VCaP (cell line): ENCODE measurements at regions not wholly inside any gene's neighbourhood (a gene's known extent, or its start where the extent isn't known, plus 50 kb on each side); places are given as distances from the start of the nearest gene placed in this dataset.
"Not testable (repeated sequence)": the region's sequence is repeated elsewhere in the genome, so short reads cannot be mapped to it uniquely, and the experiment has no call there.

Experiments used
- H3K27ac ChIP-seq: fragments of 450-650 bp; 2 replicates; pipeline ENCODE4 v1.5.1; 2017
- TF ChIP-seq, protein P1 (sequence below): fragments of 450-650 bp; conservative IDR thresholded peaks from 2 replicates; pipeline ENCODE4 v1.5.1; 2017; ENCODE audit warnings: mild to moderate bottlenecking, moderate library complexity

DNA sequence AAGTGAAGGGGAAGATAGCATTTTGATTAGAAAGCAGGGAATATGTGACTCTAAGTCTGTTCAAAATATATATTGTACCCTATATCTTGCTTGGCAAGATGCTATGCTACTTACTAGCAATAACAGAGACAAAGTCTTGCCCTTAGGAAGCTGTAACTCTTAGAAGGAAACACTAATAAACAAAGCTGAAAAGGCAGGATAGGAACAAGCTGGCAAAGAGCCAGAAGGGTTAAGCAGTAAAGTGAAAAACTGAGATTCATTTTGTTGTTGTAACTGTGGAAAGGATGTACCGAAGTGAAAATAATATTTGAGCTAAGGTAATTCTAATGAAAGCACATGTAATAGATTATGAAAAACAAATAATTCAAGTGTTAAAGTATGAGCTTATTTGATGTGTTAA lies 527.1 kb upstream of the FLRT2 start:
- TF ChIP-seq, protein P1, sequence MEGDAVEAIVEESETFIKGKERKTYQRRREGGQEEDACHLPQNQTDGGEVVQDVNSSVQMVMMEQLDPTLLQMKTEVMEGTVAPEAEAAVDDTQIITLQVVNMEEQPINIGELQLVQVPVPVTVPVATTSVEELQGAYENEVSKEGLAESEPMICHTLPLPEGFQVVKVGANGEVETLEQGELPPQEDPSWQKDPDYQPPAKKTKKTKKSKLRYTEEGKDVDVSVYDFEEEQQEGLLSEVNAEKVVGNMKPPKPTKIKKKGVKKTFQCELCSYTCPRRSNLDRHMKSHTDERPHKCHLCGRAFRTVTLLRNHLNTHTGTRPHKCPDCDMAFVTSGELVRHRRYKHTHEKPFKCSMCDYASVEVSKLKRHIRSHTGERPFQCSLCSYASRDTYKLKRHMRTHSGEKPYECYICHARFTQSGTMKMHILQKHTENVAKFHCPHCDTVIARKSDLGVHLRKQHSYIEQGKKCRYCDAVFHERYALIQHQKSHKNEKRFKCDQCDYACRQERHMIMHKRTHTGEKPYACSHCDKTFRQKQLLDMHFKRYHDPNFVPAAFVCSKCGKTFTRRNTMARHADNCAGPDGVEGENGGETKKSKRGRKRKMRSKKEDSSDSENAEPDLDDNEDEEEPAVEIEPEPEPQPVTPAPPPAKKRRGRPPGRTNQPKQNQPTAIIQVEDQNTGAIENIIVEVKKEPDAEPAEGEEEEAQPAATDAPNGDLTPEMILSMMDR, result no peak
- no peak overlapping the region for H3K27ac ChIP-seq

GRCh38 chr14:85003805-85004204 lies 526.1 kb upstream of the FLRT2 start:
- TF ChIP-seq, protein P1, result no peak

DNA sequence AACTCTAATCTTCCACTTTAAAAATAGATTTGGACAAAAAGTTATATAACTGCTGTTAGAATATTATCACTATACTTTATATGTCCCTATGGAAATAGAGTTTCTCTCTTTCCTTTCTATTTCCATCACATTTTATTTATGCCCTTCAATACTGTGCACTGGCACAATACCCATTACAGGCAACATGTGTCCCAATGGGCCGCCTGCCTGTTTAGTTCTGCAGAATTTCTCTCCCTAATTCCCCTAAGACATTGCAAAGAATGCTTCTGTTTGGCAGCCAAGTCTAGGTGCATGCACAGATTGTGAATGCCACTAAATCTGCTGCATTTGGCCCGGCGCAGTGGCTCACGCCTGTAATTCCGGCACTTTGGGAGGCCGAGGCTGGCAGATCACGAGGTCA lies 520.4 kb upstream of the FLRT2 start:
- no peak overlapping the region for H3K27ac ChIP-seq
- TF ChIP-seq, protein P1, result no peak

More at GRCh38 chr14:85003805-85004204, 526.1 kb upstream of the FLRT2 start:
- no peak overlapping the region for H3K27ac ChIP-seq

- TF ChIP-seq, protein P1, result no peak
- no peak overlapping the region for H3K27ac ChIP-seq
Observed at GRCh38 chr14:85010186-85010585, 519.8 kb upstream of the FLRT2 start.

DNA sequence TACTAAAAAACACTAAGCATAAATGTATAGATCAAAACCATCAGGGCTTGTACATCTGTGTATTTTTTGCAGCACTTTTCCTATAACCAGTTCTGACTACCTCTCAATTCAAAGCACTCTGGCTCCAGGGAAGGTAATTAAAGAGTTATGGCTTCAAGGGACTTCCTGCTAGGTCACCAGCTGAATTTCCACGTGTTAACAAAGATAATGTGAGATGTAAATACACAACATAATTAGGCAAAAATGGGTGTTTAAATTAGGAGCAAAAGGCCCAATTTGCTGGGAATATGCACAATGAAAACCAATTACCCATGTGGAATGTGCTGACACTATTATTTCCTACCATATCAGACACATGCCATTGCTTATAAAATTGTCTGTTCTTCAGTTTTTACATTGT lies 513.4 kb upstream of the FLRT2 start:
- H3K27ac ChIP-seq, result no peak overlapping the region
- TF ChIP-seq, protein P1, result no peak

DNA sequence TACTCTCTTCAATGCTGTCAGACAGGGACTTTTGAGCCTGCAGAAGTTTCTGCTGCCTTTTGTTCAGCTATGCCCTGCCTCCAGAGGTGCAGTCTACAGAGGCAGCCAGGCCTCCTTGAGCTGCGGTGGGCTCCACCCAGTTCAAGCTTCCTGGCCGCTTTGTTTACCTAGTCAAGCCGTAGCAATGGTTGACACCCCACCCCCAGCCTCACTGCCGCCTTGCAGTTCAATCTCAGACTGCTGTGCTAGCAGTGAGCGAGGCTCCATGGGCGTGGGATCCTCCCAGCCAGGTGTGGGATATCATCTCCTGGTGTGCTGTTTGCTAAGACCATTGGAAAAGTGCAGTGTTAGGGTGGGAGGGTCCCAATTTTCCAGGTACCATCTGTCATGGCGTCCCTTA lies 506.1 kb upstream of the FLRT2 start:
- not testable (repeated sequence) for H3K27ac ChIP-seq

DNA sequence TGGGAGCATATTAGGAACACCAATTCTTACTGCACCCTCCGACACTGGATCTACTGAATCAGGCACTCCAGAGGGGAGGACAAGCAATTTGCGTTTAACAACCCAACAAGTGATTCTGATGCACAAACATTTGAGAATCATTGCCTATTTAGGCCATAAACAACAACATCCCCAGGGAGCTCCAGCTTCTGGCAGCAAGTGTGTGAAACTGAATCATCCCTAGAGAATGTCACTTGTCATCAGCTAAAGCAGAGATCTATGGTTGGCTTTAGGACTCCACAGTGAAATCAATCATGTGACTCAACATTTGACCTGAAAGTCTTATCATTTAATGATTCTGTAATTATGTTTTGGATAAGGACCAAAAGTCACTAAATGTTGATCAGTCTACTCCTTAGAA lies 505.0 kb upstream of the FLRT2 start:
- TF ChIP-seq, protein P1, result no peak
- no peak overlapping the region for H3K27ac ChIP-seq

- no peak overlapping the region for H3K27ac ChIP-seq
- TF ChIP-seq, protein P1, result no peak
Observed at GRCh38 chr14:85027681-85028370, 502.1 kb upstream of the FLRT2 start.
